MM.1S (cell line): ENCODE measurements at regions not wholly inside any gene's neighbourhood (a gene's known extent, or its start where the extent isn't known, plus 50 kb on each side); places are given as distances from the start of the nearest gene placed in this dataset.

ENCODE experiments used
- DNase-seq: peaks from one replicate; pipeline ENCODE4 v3.0.0-alpha.2; 2015
- H2AFZ ChIP-seq: fragments of 300-600 bp; sonication (generic); 2 replicates; pipeline ENCODE4 v1.6.0; 2016; ENCODE audit warnings: antibody characterized with exemption, low read length
- H3F3A ChIP-seq: fragments of 300-600 bp; sonication (generic); 2 replicates; pipeline ENCODE4 v1.6.1; 2016; ENCODE audit warnings: mild to moderate bottlenecking, antibody characterized with exemption, low read length, moderate library complexity, mixed read lengths; ENCODE audit not compliant: insufficient read depth
- H3K27ac ChIP-seq: fragments of 300-600 bp; sonication (generic); 2 replicates; pipeline ENCODE4 v1.5.1; 2016; ENCODE audit warnings: mild to moderate bottlenecking, low read length
- H3K27me3 ChIP-seq: fragments of 300-600 bp; sonication (generic); replicated peaks from 2 replicates; pipeline ENCODE4 v1.6.0; 2016; ENCODE audit warnings: low read length; ENCODE audit not compliant: insufficient read depth
- H3K36me3 ChIP-seq: fragments of 300-600 bp; sonication (generic); replicated peaks from 2 replicates; pipeline ENCODE4 v1.6.1; 2016; ENCODE audit warnings: mild to moderate bottlenecking, low read length, mixed read lengths; ENCODE audit not compliant: insufficient read depth
- H3K4me1 ChIP-seq: fragments of 300-600 bp; sonication (generic); 2 replicates; pipeline ENCODE4 v1.6.1; 2016; ENCODE audit warnings: low read length, mixed read lengths
- H3K4me2 ChIP-seq: fragments of 300-600 bp; sonication (generic); 2 replicates; pipeline ENCODE4 v1.6.0; 2016; ENCODE audit warnings: low read depth, low read length
- H3K4me3 ChIP-seq: fragments of 300-600 bp; sonication (generic); 2 replicates; pipeline ENCODE4 v1.5.1; 2016; ENCODE audit warnings: low read length, mixed read lengths
- H3K79me2 ChIP-seq: fragments of 300-600 bp; sonication (generic); 2 replicates; pipeline ENCODE4 v1.6.1; 2016; ENCODE audit warnings: mixed run types, low read length, mixed read lengths
- H3K9ac ChIP-seq: fragments of 300-600 bp; sonication (generic); 2 replicates; pipeline ENCODE4 v1.6.1; 2016; ENCODE audit warnings: low read length, mixed read lengths
- H3K9me2 ChIP-seq: fragments of 300-600 bp; sonication (generic); replicated peaks from 2 replicates; pipeline ENCODE4 v1.6.1; 2016; ENCODE audit warnings: mild to moderate bottlenecking, low read length, mixed read lengths; ENCODE audit not compliant: insufficient read depth
- H3K9me3 ChIP-seq: fragments of 300-600 bp; sonication (generic); replicated peaks from 2 replicates; pipeline ENCODE4 v1.6.1; 2016; ENCODE audit warnings: mild to moderate bottlenecking, low read length, mixed read lengths; ENCODE audit not compliant: insufficient read depth
- H4K20me1 ChIP-seq: fragments of 300-600 bp; sonication (generic); 2 replicates; pipeline ENCODE4 v1.6.1; 2016; ENCODE audit warnings: mild to moderate bottlenecking, low read length, moderate library complexity, mixed read lengths; ENCODE audit not compliant: insufficient read depth
- EZH2 ChIP-seq: fragments of 300-600 bp; sonication (generic); optimal IDR thresholded peaks from 2 replicates; pipeline ENCODE3; 2017; ENCODE audit warnings: low read depth, mild to moderate bottlenecking, antibody characterized with exemption, low read length, mixed read lengths
- EZH2phosphoT487 ChIP-seq: fragments of 300-600 bp; sonication (generic); IDR thresholded peaks from 2 replicates; pipeline ENCODE4 v1.6.1; 2018; ENCODE audit warnings: antibody characterized with exemption, low read length
- TF ChIP-seq, protein P1 (sequence below): fragments of 300-600 bp; sonication (generic); IDR thresholded peaks from 2 replicates; pipeline ENCODE4 v1.5.1; 2016; ENCODE audit warnings: antibody characterized with exemption, low read length, mixed read lengths

DNA sequence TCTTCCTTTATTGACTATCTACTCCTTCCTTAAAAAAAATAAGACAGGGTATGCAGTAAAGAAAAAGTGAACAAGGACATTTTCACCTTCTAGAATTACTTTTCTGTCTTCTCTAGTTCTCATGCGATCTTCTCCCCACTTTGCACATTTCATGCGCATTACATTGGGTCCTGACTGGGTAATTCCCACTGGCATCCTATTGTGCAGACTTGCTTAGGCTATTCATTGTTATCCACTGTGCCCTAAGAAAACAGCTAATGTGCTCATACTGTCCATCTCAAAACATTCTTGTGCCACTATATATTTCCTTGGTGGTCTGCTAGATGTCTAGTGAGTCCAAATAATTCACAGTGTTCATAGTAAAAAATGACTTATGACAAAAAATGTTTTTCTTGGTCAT lies 447.4 kb upstream of the ROBO1 start:
- Histone ChIP-seq H3K9ac (no peak overlapping the region), H2AFZ (no peak overlapping the region), H3K79me2 (no peaks in the 10 kb centered on the region), H3K4me1 (no peaks in the 10 kb centered on the region), H3F3A (no peaks in the 10 kb centered on the region), H3K36me3 (no peaks in the 10 kb centered on the region), H3K9me3 (no peaks in the 10 kb centered on the region), H3K27me3 (no peaks in the 10 kb centered on the region), H3K4me2 (no peak overlapping the region), H4K20me1 (no peaks in the 10 kb centered on the region), H3K9me2 (no peaks in the 10 kb centered on the region), H3K4me3 (no peak overlapping the region), H3K27ac (no peak overlapping the region)
- DNase-seq: no peak
- TF ChIP-seq EZH2 (no peak), EZH2phosphoT487 (no peak)
- TF ChIP-seq, protein P1, sequence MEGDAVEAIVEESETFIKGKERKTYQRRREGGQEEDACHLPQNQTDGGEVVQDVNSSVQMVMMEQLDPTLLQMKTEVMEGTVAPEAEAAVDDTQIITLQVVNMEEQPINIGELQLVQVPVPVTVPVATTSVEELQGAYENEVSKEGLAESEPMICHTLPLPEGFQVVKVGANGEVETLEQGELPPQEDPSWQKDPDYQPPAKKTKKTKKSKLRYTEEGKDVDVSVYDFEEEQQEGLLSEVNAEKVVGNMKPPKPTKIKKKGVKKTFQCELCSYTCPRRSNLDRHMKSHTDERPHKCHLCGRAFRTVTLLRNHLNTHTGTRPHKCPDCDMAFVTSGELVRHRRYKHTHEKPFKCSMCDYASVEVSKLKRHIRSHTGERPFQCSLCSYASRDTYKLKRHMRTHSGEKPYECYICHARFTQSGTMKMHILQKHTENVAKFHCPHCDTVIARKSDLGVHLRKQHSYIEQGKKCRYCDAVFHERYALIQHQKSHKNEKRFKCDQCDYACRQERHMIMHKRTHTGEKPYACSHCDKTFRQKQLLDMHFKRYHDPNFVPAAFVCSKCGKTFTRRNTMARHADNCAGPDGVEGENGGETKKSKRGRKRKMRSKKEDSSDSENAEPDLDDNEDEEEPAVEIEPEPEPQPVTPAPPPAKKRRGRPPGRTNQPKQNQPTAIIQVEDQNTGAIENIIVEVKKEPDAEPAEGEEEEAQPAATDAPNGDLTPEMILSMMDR: no peak

- Histone ChIP-seq H2AFZ (no peak overlapping the region), H3K27me3 (no peaks in the 10 kb centered on the region), H4K20me1 (no peaks in the 10 kb centered on the region), H3K79me2 (no peaks in the 10 kb centered on the region), H3K4me1 (no peaks in the 10 kb centered on the region), H3K27ac (no peak overlapping the region), H3K4me2 (no peak overlapping the region), H3K9me3 (no peaks in the 10 kb centered on the region), H3F3A (no peaks in the 10 kb centered on the region), H3K9me2 (no peaks in the 10 kb centered on the region), H3K36me3 (no peaks in the 10 kb centered on the region), H3K9ac (no peak overlapping the region), H3K4me3 (no peak overlapping the region)
- DNase-seq: no peak
- TF ChIP-seq EZH2 (no peak), EZH2phosphoT487 (no peak)
- TF ChIP-seq, protein P1: no peak
Observed at GRCh38 chr3:80213086-80213485, 445.3 kb upstream of the ROBO1 start.

DNA sequence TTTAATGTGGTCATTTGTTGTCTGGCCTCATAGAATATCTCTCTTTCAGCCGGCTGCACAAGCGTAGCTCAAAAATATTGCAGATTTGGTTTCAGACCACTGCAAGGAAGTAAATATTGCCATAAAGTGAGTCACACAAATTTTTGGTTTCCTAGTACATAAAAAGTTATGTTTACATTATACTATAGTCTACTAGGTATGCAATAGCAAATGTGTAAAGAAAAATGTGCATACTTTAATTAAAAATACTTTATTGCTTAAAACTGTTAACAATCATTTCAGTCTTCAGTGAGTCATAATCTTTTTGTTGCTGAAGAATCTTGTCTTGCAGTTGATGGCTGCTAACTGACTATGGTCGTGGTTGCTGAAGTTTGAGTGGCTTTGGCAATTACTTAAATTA lies 425.1 kb upstream of the ROBO1 start:
- Histone ChIP-seq H3K9ac (no peak overlapping the region), H3K4me2 (no peak overlapping the region), H3K9me2 (no peaks in the 10 kb centered on the region; the same call in 1 of the 2 replicates), H3K79me2 (no peaks in the 10 kb centered on the region), H3K4me3 (no peak overlapping the region), H3F3A (no peaks in the 10 kb centered on the region), H3K36me3 (no peaks in the 10 kb centered on the region), H4K20me1 (no peaks in the 10 kb centered on the region), H3K9me3 (no peaks in the 10 kb centered on the region), H3K4me1 (no peaks in the 10 kb centered on the region), H2AFZ (no peak overlapping the region), H3K27ac (no peak overlapping the region), H3K27me3 (no peaks in the 10 kb centered on the region)
- DNase-seq: no peak
- TF ChIP-seq, protein P1: no peak
- TF ChIP-seq EZH2 (no peak), EZH2phosphoT487 (no peak)

DNA sequence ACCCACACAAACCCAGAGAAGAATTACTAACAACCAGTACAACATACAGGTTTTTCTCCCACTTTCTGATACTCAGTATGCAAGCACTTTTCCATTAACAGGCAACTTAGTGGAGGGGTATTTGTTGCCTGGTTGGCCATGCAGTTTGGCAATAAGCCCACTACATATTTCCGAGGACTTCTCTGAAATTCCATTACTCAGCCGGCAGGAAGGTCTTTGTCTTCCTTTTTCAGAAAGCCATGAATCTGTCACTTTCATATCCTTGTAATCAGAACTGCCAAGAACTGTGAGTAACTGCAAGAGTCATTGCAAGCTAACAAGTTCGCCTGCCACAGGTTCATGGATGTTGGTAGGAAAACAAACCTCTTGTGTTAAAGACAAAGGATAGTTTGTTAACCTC lies 422.3 kb upstream of the ROBO1 start:
- Histone ChIP-seq H3K36me3 (no peaks in the 10 kb centered on the region), H3K27ac (no peak overlapping the region), H3K4me1 (no peaks in the 10 kb centered on the region), H3K4me3 (no peak overlapping the region), H4K20me1 (no peaks in the 10 kb centered on the region), H3K9me3 (no peaks in the 10 kb centered on the region), H3K9ac (no peak overlapping the region), H3K4me2 (no peak overlapping the region), H3K79me2 (no peaks in the 10 kb centered on the region), H3K9me2 (no peaks in the 10 kb centered on the region; the same call in 1 of the 2 replicates), H3F3A (no peaks in the 10 kb centered on the region), H2AFZ (no peak overlapping the region), H3K27me3 (no peaks in the 10 kb centered on the region)
- DNase-seq: no peak
- TF ChIP-seq EZH2: no peak
- TF ChIP-seq, protein P1: no peak
- TF ChIP-seq EZH2phosphoT487: no peak
